ENCODE measurements at regions not wholly inside any gene's neighbourhood (a gene's known extent, or its start where the extent isn't known, plus 50 kb on each side); places are given as distances from the start of the nearest gene placed in this dataset.

- WGBS = 83% methylated on average over 6 of the region's 7 CpGs
- Histone ChIP-seq H4K91ac (ENCODE audit: low read length) (no peak overlapping the region), H4K8ac (ENCODE audit: low read length) (no peak overlapping the region), H3K14ac (ENCODE audit: low read length in 2 of 2) (no peak overlapping the region), H3K27ac (ENCODE audit: low read length, poor library complexity, severe bottlenecking) (no peak overlapping the region), H3K4ac (ENCODE audit: low read depth in 1 of 2, low read length in 2 of 2) (no peak overlapping the region), H3K9ac (ENCODE audit: low read length) (no peak overlapping the region), H3K18ac (ENCODE audit: low read depth in 1 of 2, low read length in 2 of 2) (no peak overlapping the region), H3K4me1 (ENCODE audit: control insufficient read depth, insufficient read depth, low read depth, low read length) (peaks cover 4% of the 10 kb centered on the region), H3K4me3 (ENCODE audit: insufficient read depth in 1 of 2, low read depth in 1 of 2, low read length in 2 of 2) (no peak overlapping the region), H2AFZ (ENCODE audit: low read depth, low read length) (no peak overlapping the region), H2BK15ac (ENCODE audit: low read depth, poor library complexity, severe bottlenecking) (no peak overlapping the region), H2AK5ac (ENCODE audit: low read length, severe bottlenecking) (no peak overlapping the region), H3K23ac (ENCODE audit: low read length in 2 of 2) (no peak overlapping the region), H3K27me3 (ENCODE audit: control insufficient read depth in 1 of 2, insufficient read depth in 1 of 2, low read length in 2 of 2) (no peaks in the 10 kb centered on the region), H3K36me3 (ENCODE audit: control insufficient read depth in 1 of 2, insufficient read depth in 2 of 2, low read depth in 1 of 2, low read length in 2 of 2) (peaks cover 9 to 49% of the 10 kb centered on the region in 2 experiments), H2BK12ac (ENCODE audit: low read length in 2 of 2) (no peak overlapping the region), H2BK120ac (ENCODE audit: low read depth, low read length) (no peak overlapping the region), H3K79me1 (replicated peaks; ENCODE audit: low read length, poor library complexity, severe bottlenecking) (peaks cover 3% of the 10 kb centered on the region), H3K9me3 (ENCODE audit: control insufficient read depth, low read length) (no peaks in the 10 kb centered on the region), H2BK5ac (ENCODE audit: low read depth, low read length, poor library complexity, severe bottlenecking) (no peak overlapping the region), H3K4me2 (ENCODE audit: low read length, poor library complexity, severe bottlenecking) (no peak overlapping the region)
- peak; percentile 52 for DNase-seq
Observed at GRCh38 chr11:33542921-33543320, 157.7 kb downstream of the C11orf91 start.

DNA sequence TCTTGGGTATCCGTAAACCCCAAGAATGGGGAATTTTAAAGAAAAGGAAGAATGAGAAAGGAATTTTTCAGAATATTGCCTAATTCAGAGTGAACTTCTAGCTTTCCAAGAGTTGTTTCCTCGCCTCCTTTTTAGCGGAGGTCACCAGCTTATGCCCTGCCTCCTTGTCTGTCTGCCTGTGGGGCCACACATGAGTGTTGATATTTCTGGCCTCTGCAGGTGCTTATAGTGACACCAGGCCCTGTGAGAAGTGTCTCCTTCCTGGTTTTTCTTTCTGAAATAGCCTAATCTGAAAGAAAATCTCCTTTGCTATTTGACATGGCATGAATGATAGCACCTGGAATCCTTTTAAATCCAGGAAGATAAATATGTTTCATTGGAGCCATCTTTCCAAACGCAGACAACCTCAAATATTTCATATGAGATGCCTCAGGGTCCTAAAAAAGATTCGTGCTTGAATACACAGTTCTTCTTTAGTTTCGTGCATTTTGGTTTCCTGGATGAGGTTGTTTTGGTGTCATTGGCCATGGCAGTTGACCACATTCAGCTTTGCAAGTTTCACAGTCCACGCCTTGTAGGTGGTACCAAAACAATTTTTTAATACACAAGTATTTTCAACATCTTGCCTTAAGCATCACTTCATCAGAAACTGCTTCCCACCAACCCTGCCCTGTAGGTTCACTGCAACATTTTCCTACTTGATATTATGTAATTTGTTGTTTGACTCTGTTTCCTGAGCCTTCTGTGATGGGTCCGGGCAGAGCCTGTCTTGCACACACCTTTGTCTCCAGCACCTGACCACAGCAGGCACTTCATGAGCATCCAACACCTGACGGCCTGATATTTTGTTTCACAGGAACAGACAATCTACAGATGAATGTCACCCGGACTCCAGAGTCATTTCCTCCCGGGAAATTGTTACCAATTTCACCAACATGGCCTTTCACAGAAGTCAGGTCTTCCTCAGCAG, 159.4 kb downstream of the C11orf91 start:
- Histone ChIP-seq H2BK120ac (ENCODE audit: low read depth, low read length) (no peak overlapping the region), H3K18ac (ENCODE audit: low read depth in 1 of 2, low read length in 2 of 2) (no peak overlapping the region), H3K36me3 (ENCODE audit: control insufficient read depth in 1 of 2, insufficient read depth in 2 of 2, low read depth in 1 of 2, low read length in 2 of 2) (peaks cover 9 to 39% of the 10 kb centered on the region in 2 experiments), H3K27ac (ENCODE audit: low read length, poor library complexity, severe bottlenecking) (no peak overlapping the region), H2AK5ac (ENCODE audit: low read length, severe bottlenecking) (no peak overlapping the region), H4K91ac (ENCODE audit: low read length) (no peak overlapping the region), H2BK12ac (ENCODE audit: low read length in 2 of 2) (no peak overlapping the region), H3K4me2 (ENCODE audit: low read length, poor library complexity, severe bottlenecking) (no peak overlapping the region), H3K9me3 (ENCODE audit: control insufficient read depth, low read length) (no peaks in the 10 kb centered on the region), H2BK5ac (ENCODE audit: low read depth, low read length, poor library complexity, severe bottlenecking) (no peak overlapping the region), H2BK15ac (ENCODE audit: low read depth, poor library complexity, severe bottlenecking) (no peak overlapping the region), H3K4ac (ENCODE audit: low read depth in 1 of 2, low read length in 2 of 2) (no peak overlapping the region), H3K9ac (ENCODE audit: low read length) (peak overlapping the region; percentile 53), H3K79me1 (replicated peaks; ENCODE audit: low read length, poor library complexity, severe bottlenecking) (peaks cover 5% of the 10 kb centered on the region), H3K23ac (ENCODE audit: low read length in 2 of 2) (no peak overlapping the region), H3K27me3 (ENCODE audit: control insufficient read depth in 1 of 2, insufficient read depth in 1 of 2, low read length in 2 of 2) (no peaks in the 10 kb centered on the region), H3K4me3 (ENCODE audit: insufficient read depth in 1 of 2, low read depth in 1 of 2, low read length in 2 of 2) (no peak overlapping the region), H3K4me1 (ENCODE audit: control insufficient read depth, insufficient read depth, low read depth, low read length) (peaks cover 4% of the 10 kb centered on the region), H2AFZ (ENCODE audit: low read depth, low read length) (no peak overlapping the region), H4K8ac (ENCODE audit: low read length) (no peak overlapping the region), H3K14ac (ENCODE audit: low read length in 2 of 2) (no peak overlapping the region)
- WGBS = 91% methylated on average over 11 of the region's 11 CpGs
- no peak for DNase-seq

DNA sequence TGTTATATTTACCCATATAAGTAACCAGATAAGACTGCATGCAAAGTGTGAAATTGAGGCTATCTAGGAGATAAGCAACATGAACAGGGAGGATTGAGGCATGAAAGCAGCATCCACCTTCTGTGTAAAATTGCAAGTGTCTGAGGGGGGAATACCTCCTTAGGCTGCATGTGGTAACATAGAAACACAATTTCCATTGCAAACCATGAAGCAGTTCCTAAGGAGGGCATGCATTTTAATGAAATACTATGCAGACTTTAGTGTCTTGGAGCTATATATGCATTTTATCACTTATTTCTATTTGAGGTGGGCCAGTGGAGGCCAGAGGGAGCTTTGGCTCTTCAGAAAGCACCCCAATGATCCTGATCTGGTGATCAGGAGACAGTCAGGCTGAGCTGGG, 160.2 kb downstream of the C11orf91 start:
- no peak for DNase-seq
- Histone ChIP-seq H3K14ac (ENCODE audit: low read length in 2 of 2) (no peak overlapping the region), H2BK15ac (ENCODE audit: low read depth, poor library complexity, severe bottlenecking) (no peak overlapping the region), H2AK5ac (ENCODE audit: low read length, severe bottlenecking) (no peak overlapping the region), H3K4me2 (ENCODE audit: low read length, poor library complexity, severe bottlenecking) (no peak overlapping the region), H2BK120ac (ENCODE audit: low read depth, low read length) (no peak overlapping the region), H3K4me3 (ENCODE audit: insufficient read depth in 1 of 2, low read depth in 1 of 2, low read length in 2 of 2) (peak overlapping the region in 1 of 2 experiments; percentile 49), H3K27ac (ENCODE audit: low read length, poor library complexity, severe bottlenecking) (no peak overlapping the region), H3K4me1 (ENCODE audit: control insufficient read depth, insufficient read depth, low read depth, low read length) (peaks cover 4% of the 10 kb centered on the region), H2AFZ (ENCODE audit: low read depth, low read length) (no peak overlapping the region), H3K79me1 (replicated peaks; ENCODE audit: low read length, poor library complexity, severe bottlenecking) (peaks cover 7% of the 10 kb centered on the region), H3K23ac (ENCODE audit: low read length in 2 of 2) (no peak overlapping the region), H4K91ac (ENCODE audit: low read length) (no peak overlapping the region), H3K18ac (ENCODE audit: low read depth in 1 of 2, low read length in 2 of 2) (no peak overlapping the region), H3K27me3 (ENCODE audit: control insufficient read depth in 1 of 2, insufficient read depth in 1 of 2, low read length in 2 of 2) (no peaks in the 10 kb centered on the region), H2BK12ac (ENCODE audit: low read length in 2 of 2) (no peak overlapping the region), H3K36me3 (ENCODE audit: control insufficient read depth in 1 of 2, insufficient read depth in 2 of 2, low read depth in 1 of 2, low read length in 2 of 2) (peaks cover 9 to 36% of the 10 kb centered on the region in 2 experiments), H3K9ac (ENCODE audit: low read length) (peak overlapping the region; percentile 53), H4K8ac (ENCODE audit: low read length) (no peak overlapping the region), H2BK5ac (ENCODE audit: low read depth, low read length, poor library complexity, severe bottlenecking) (no peak overlapping the region), H3K4ac (ENCODE audit: low read depth in 1 of 2, low read length in 2 of 2) (no peak overlapping the region), H3K9me3 (ENCODE audit: control insufficient read depth, low read length) (no peaks in the 10 kb centered on the region)

DNA sequence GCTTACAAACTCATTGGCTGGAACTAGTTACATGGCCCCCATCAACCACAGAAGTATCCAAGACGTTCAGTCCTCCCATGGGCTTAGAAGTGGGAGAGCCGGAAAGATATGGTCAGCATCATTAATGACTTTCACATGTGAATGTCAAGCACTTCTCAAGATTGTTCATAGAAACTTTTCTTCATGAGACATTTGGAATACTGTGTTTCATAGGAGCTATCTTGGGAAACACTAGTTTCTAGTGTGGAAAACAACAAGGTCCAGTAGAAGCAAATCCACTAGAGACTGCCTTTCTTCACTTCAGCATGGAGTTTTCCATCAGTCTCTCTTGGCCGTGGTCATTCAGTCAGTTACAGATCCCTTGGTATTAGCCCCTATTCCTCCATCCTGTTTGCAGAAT, 160.9 kb downstream of the C11orf91 start:
- H3K14ac ChIP-seq (ENCODE audit: low read length in 2 of 2) = no peak overlapping the region
- H3K36me3 ChIP-seq (ENCODE audit: control insufficient read depth in 1 of 2, insufficient read depth in 2 of 2, low read depth in 1 of 2, low read length in 2 of 2) = peaks cover 5 to 29% of the 10 kb centered on the region in 2 experiments
- H3K18ac ChIP-seq (ENCODE audit: low read depth in 1 of 2, low read length in 2 of 2) = no peak overlapping the region
- no peak overlapping the region for H4K91ac ChIP-seq (ENCODE audit: low read length)
- no peak overlapping the region for H2AFZ ChIP-seq (ENCODE audit: low read depth, low read length)
- H3K27ac ChIP-seq (ENCODE audit: low read length, poor library complexity, severe bottlenecking) = no peak overlapping the region
- peaks cover 7% of the 10 kb centered on the region for H3K79me1 ChIP-seq (replicated peaks; ENCODE audit: low read length, poor library complexity, severe bottlenecking)
- H2BK120ac ChIP-seq (ENCODE audit: low read depth, low read length) = no peak overlapping the region
- 92% methylated on average over 2 of the region's 3 CpGs for WGBS
- no peaks in the 10 kb centered on the region for H3K27me3 ChIP-seq (ENCODE audit: control insufficient read depth in 1 of 2, insufficient read depth in 1 of 2, low read length in 2 of 2)
- DNase-seq = no peak
- H3K4me1 ChIP-seq (ENCODE audit: control insufficient read depth, insufficient read depth, low read depth, low read length) = peaks cover 2% of the 10 kb centered on the region
- no peak overlapping the region for H2BK12ac ChIP-seq (ENCODE audit: low read length in 2 of 2)
- H2AK5ac ChIP-seq (ENCODE audit: low read length, severe bottlenecking) = no peak overlapping the region
- H3K23ac ChIP-seq (ENCODE audit: low read length in 2 of 2) = no peak overlapping the region
- no peak overlapping the region for H4K8ac ChIP-seq (ENCODE audit: low read length)
- H3K4me2 ChIP-seq (ENCODE audit: low read length, poor library complexity, severe bottlenecking) = no peak overlapping the region
- peak overlapping the region; percentile 53 for H3K9ac ChIP-seq (ENCODE audit: low read length)
- H3K9me3 ChIP-seq (ENCODE audit: control insufficient read depth, low read length) = peaks cover 5% of the 10 kb centered on the region
- H2BK5ac ChIP-seq (ENCODE audit: low read depth, low read length, poor library complexity, severe bottlenecking) = no peak overlapping the region
- H3K4ac ChIP-seq (ENCODE audit: low read depth in 1 of 2, low read length in 2 of 2) = no peak overlapping the region
- no peak overlapping the region for H2BK15ac ChIP-seq (ENCODE audit: low read depth, poor library complexity, severe bottlenecking)
- peak overlapping the region in 1 of 2 experiments; percentile 49 for H3K4me3 ChIP-seq (ENCODE audit: insufficient read depth in 1 of 2, low read depth in 1 of 2, low read length in 2 of 2)
